OCI-LY7 (cell line): ENCODE measurements at regions not wholly inside any gene's neighbourhood (a gene's known extent, or its start where the extent isn't known, plus 50 kb on each side); places are given as distances from the start of the nearest gene placed in this dataset.
A peak's percentile ranks its signal among the peaks of the same experiment; 100 is the strongest.

Experiments
- BruUV-seq: library from RNA; stranded (reverse); fragments of 400-500 nt; replicated peaks from 2 replicates; lab custom pipeline; 2021; lab: Mats Ljungman, UMichigan
- CTCF ChIA-PET: fragments of 300-600 bp; sonication (Branson Sonifier 250); formaldehyde crosslinking; loops from one replicate; lab custom pipeline; 2022; ENCODE audit warnings: antibody characterized with exemption; ENCODE audit not compliant: unreplicated experiment; lab: Charles Lee
- POLR2A ChIA-PET: fragments of 300-600 bp; sonication (Branson Sonifier 250); formaldehyde crosslinking; loops from one replicate; lab custom pipeline; 2022; ENCODE audit warnings: antibody characterized with exemption; lab: Charles Lee
- DNase-seq: peaks from one replicate; pipeline ENCODE4 v3.0.0-alpha.2; 2015; ENCODE audit warnings: low spot score
- H2AFZ ChIP-seq: fragments of 200-600 bp; sonication (generic), shearing (Covaris generic); 2 replicates; pipeline ENCODE4 v1.6.1; 2014; ENCODE audit warnings: mild to moderate bottlenecking, antibody characterized with exemption, low read length, moderate library complexity
- H3K27ac ChIP-seq: fragments of 200-600 bp; sonication (generic); 2 replicates; pipeline ENCODE4 v1.5.1; 2014; ENCODE audit warnings: mixed run types, low read depth, mild to moderate bottlenecking, moderate library complexity, low read length, inconsistent platforms; ENCODE audit not compliant: poor library complexity, severe bottlenecking
- H3K36me3 ChIP-seq: fragments of 200-600 bp; sonication (generic); 2 replicates; pipeline ENCODE4 v1.6.1; 2014; ENCODE audit warnings: mild to moderate bottlenecking, antibody characterized with exemption, low read length, moderate library complexity, mixed read lengths; ENCODE audit not compliant: insufficient read depth
- H3K4me1 ChIP-seq: fragments of 200-600 bp; sonication (generic); 2 replicates; pipeline ENCODE4 v1.5.1; 2014; ENCODE audit warnings: mild to moderate bottlenecking, low read length; ENCODE audit not compliant: insufficient read depth, poor library complexity, severe bottlenecking
- H3K4me2 ChIP-seq: fragments of 200-600 bp; sonication (generic); 2 replicates; pipeline ENCODE4 v1.6.1; 2014; ENCODE audit warnings: mild to moderate bottlenecking, low read length
- H3K4me3 ChIP-seq: fragments of 200-600 bp; sonication (generic); 2 replicates; pipeline ENCODE4 v1.5.1; 2014; ENCODE audit warnings: mild to moderate bottlenecking, low read depth, low read length; ENCODE audit not compliant: poor library complexity, severe bottlenecking
- H3K79me2 ChIP-seq: fragments of 200-600 bp; sonication (generic); 2 replicates; pipeline ENCODE4 v1.6.1; 2016; ENCODE audit warnings: low read depth, mild to moderate bottlenecking, low read length, moderate library complexity, mixed read lengths; ENCODE audit not compliant: insufficient read depth
- H3K9me2 ChIP-seq: fragments of 200-600 bp; sonication (generic); 2 replicates; pipeline ENCODE4 v1.6.1; 2016; ENCODE audit warnings: mild to moderate bottlenecking, low read length, mixed read lengths; ENCODE audit not compliant: insufficient read depth
- H3K9me3 ChIP-seq: fragments of 200-600 bp; sonication (generic); 2 replicates; pipeline ENCODE4 v1.6.1; 2014; ENCODE audit warnings: mild to moderate bottlenecking, mixed run types, low read length, mixed read lengths
- H4K20me1 ChIP-seq: fragments of 200-600 bp; sonication (generic); 2 replicates; pipeline ENCODE4 v1.6.1; 2014; ENCODE audit warnings: mild to moderate bottlenecking, antibody characterized with exemption, low read length, moderate library complexity, mixed read lengths; ENCODE audit not compliant: insufficient read depth
- CTCF ChIP-seq: fragments of 200-600 bp; sonication (generic); conservative IDR thresholded peaks from 2 replicates; pipeline ENCODE4 v1.5.1; 2014; ENCODE audit warnings: mild to moderate bottlenecking, antibody characterized with exemption, low read length, moderate library complexity, mixed read lengths
- EZH2phosphoT487 ChIP-seq: fragments of 200-600 bp; sonication (generic); IDR thresholded peaks from 2 replicates; pipeline ENCODE4 v1.6.1; 2018; ENCODE audit warnings: low read depth, borderline replicate concordance, mild to moderate bottlenecking, mixed run types, antibody characterized with exemption, low read length, moderate library complexity, mixed read lengths
- intact Hi-C: fragments of 100-400 bp; cut with micrococcal nuclease; formaldehyde crosslinking; loops from one replicate; pipeline ENCODE4 v1.10.0; 2022; ENCODE audit not compliant: unreplicated experiment

- ChIA-PET CTCF (interaction anchor here (1.2 kb wide), 1 partner anchor 12 kb away, joined by 6 read pairs; no protein-coding TSS in a partner anchor), POLR2A (interaction anchor here (0.6 kb wide), 1 partner anchor 1550 kb away, joined by 4 read pairs; no protein-coding TSS in a partner anchor)
- H3K9me3 ChIP-seq = no peaks in the 10 kb centered on the region
- H3K4me3 ChIP-seq = no peak overlapping the region
- no peaks in the 10 kb centered on the region for H3K79me2 ChIP-seq
- H3K9me2 ChIP-seq = no peaks in the 10 kb centered on the region
- peaks cover 67% of the 10 kb centered on the region for H3K4me1 ChIP-seq
- no TSS peak for BruUV-seq
- no peaks in the 10 kb centered on the region for H4K20me1 ChIP-seq
- intact Hi-C loops = loop anchor here (1.0 kb wide), 1 partner anchor 8 kb away; no protein-coding TSS in a partner anchor
- peak overlapping the region; percentile 41 for H3K4me2 ChIP-seq
- H3K27ac ChIP-seq = no peak overlapping the region
- no peak for DNase-seq
- H2AFZ ChIP-seq = peak overlapping the region; percentile 75; the same call in 1 of the 2 replicates
- H3K36me3 ChIP-seq = no peaks in the 10 kb centered on the region
- TF ChIP-seq EZH2phosphoT487 = no peak
- no peak for TF ChIP-seq CTCF
These were observed 1321.1 kb downstream of the TBC1D22A start for GRCh38 chr22:48083502-48083901.

- no peaks in the 10 kb centered on the region for H4K20me1 ChIP-seq
- no peak overlapping the region for H2AFZ ChIP-seq
- H3K79me2 ChIP-seq = no peaks in the 10 kb centered on the region
- no peaks in the 10 kb centered on the region for H3K36me3 ChIP-seq
- no peak for TF ChIP-seq CTCF
- TF ChIP-seq EZH2phosphoT487 = no peak
- H3K4me3 ChIP-seq = no peak overlapping the region
- ChIA-PET POLR2A (interaction anchor here (0.6 to 1.1 kb wide), 2 partner anchors 10 to 34 kb away, joined by 5 to 7 read pairs; no protein-coding TSS in a partner anchor), CTCF (no interaction called here)
- H3K9me2 ChIP-seq = no peaks in the 10 kb centered on the region
- no peak overlapping the region for H3K27ac ChIP-seq
- peaks cover 69% of the 10 kb centered on the region for H3K4me1 ChIP-seq
- no peak for DNase-seq
- no peaks in the 10 kb centered on the region for H3K9me3 ChIP-seq
- intact Hi-C loops = no loop called here
- BruUV-seq = no TSS peak
- no peak overlapping the region for H3K4me2 ChIP-seq
These were observed 1319.8 kb downstream of the TBC1D22A start for GRCh38 chr22:48082284-48082683.

GRCh38 chr22:48081281-48081680 is 1318.8 kb downstream of the TBC1D22A start:
- CTCF ChIA-PET = interaction anchor here (1.6 kb wide), 1 partner anchor 239 kb away, joined by 3 read pairs; no protein-coding TSS in a partner anchor
- H3K4me3 ChIP-seq = no peak overlapping the region
- H4K20me1 ChIP-seq = no peaks in the 10 kb centered on the region
- TF ChIP-seq EZH2phosphoT487 (no peak), CTCF (no peak)
- no peaks in the 10 kb centered on the region for H3K9me3 ChIP-seq
- no peak overlapping the region for H3K27ac ChIP-seq
- H3K4me2 ChIP-seq = no peak overlapping the region
- no peaks in the 10 kb centered on the region for H3K79me2 ChIP-seq
- peaks cover 78% of the 10 kb centered on the region for H3K4me1 ChIP-seq
- POLR2A ChIA-PET = no interaction called here
- no peak for DNase-seq
- H3K9me2 ChIP-seq = no peaks in the 10 kb centered on the region
- H2AFZ ChIP-seq = no peak overlapping the region
- no TSS peak for BruUV-seq
- intact Hi-C loops = no loop called here
- H3K36me3 ChIP-seq = no peaks in the 10 kb centered on the region
